EH (cell line): ENCODE measurements at regions not wholly inside any gene's neighbourhood (a gene's known extent, or its start where the extent isn't known, plus 50 kb on each side); places are given as distances from the start of the nearest gene placed in this dataset.

Experiments
- DNase-seq: peaks from one replicate; pipeline ENCODE4 v3.0.0-alpha.2; 2015; ENCODE audit warnings: low read depth

- DNase-seq: no peak
These were observed 50.0 kb upstream of the LCTL start for GRCh38 chr15:66615846-66616245.

GRCh38 chr15:66617137-66618090, 51.6 kb upstream of the LCTL start:
- DNase-seq: peak; percentile 75

GRCh38 chr15:66619152-66619903, 53.5 kb upstream of the LCTL start:
- DNase-seq: peak; percentile 76

DNA sequence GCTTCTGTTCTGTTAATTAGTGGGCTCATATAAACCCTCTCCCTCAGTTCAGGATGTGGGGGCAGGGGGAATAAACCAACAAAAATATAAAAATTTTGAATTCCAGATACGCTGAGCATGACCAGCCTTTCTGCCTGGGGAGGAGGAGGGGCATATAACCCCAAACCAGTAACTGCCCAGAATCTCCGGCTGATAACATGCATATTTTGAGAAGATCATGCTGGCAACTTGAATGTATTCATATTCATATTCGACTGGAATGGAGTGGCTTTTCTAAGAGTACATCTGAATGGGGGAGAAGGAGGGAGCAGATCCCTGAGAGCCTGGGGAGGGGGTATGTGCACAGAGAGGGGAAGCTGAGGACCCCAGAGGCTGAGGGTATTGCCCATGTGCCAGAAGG, 54.5 kb upstream of the LCTL start:
- DNase-seq: no peak

DNA sequence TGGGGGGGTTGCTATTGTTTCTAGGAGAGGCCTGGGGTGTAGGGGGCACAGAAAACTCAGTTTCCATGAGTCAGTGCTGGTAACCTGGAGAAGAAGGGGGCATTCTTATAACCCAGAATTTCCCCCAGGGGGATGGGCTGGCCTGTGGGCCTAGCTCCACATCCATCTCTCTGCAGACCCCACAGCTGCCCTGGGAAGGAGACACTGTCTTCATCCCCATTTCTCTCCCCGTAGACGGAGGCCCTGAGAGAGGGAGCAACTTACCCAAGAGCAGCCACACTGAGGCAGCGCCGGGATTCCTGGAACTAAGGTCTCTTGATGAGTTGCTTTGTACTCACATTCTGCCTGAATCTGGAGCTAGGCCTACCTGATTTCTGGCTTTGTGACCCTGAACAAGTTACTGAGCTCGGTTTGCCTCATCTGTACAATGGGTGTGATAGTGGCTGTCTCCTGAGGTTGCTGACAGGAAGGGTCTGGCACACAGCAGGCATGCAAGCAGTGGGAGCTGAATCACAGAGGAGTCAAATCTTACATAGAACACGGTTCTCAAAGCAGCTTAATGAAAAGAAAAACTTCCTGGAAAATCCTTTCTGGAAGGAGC, 55.0 kb upstream of the LCTL start:
- no peak for DNase-seq

DNA sequence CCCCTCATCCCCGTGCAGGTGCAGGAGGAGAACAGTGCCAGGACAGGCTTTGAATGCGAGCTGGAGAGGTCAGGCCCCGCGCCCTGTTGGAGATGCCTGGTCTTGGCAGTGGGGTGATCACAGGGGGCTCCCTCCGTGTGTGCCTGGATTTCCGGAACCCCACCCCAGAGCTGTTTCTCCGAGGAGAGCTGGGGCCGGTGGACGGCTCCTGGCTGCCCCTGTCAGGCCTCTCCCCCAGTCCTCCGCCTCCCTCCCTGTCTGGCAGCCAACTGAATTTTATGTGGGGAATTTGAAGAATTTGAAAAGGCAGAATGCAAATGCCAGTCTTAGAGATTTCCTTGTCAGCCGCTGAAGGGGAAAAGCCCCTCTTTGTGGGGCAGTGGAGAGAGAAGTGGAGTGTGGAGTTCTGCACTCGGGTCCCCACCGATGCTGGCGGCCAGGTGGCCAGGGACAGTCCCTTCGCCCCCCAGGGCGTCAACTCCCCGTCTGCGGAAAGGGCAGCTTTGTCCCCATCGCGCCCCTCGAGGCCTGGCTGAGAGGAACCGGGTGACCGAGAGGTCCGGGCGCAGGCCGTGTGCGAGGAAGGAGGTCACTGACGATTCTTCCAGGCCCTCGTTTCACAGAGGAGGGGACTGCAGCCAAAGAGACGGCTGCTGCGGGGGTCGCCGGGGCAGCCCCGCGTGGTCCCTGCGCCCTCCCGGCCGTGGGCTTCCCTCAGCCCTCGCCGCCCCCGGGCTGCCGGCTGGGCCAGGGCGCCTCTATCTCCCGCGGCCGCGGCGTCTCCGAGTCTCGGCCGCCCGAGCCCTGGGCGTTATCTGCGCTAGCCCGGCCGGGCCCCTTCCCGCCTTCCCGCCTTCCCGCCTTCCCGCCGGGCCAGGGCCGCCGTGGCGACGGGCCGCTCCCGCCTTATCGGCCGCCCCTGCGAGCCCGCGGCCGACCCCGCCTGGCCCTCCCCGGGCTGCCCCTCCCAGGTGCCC, 56.0 kb upstream of the LCTL start:
- peak; percentile 57 for DNase-seq

- peak; percentile 44 for DNase-seq
These were observed 56.8 kb upstream of the LCTL start for GRCh38 chr15:66622591-66623022.

DNA sequence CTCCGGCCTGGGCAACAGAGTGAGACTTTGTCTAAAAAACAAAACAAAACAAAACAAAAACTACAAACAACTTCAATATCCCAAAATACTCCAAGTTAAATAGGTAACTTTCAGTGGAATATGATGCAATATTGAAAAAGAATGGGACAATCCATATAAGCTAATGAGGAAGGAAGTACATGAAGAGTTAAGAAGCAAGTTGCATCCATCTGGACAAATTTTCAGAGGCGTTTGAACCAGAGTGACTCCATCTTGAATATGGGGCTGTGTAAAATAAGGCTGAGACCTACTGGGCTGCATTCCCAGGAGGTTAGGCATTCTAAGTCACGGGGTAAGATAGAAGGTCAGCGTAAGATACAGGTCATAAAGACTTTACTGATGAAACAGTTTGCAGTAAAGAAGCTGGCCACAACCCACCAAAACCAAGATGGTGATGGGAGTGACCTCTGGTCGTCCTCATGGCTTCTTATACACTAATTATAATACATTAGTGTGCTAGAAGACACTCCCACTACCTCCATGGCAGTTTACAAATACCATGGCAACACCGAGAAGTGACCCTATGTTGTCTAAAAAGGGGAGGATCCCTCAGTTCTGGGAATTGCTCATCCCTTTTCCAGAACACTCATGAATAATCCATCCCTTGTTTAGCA, 58.1 kb upstream of the LCTL start:
- DNase-seq: no peak

DNA sequence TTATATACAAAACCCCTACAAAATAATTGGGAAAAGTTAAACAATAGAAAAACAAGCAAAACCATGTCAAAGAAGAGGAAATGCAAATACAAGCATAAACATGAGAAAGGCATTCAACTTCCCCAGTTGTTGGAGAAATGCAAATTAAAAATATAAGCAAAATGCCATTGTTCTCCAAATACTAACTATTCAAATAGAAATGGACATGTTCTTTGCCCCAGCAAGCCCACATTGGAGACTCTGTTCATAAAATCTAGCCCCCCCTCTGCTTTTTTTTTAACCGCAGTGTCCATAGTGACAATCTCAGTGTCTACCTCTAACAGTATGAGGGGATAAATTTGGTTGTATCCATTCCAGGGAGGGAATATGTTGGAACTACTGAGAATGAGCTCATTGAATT, 59.7 kb upstream of the LCTL start:
- DNase-seq: no peak

GRCh38 chr15:66625974-66626373, 60.2 kb upstream of the LCTL start:
- no peak for DNase-seq

- no peak for DNase-seq
These were observed 63.4 kb upstream of the LCTL start for GRCh38 chr15:66628976-66629723.

GRCh38 chr15:66629817-66630576, 64.2 kb upstream of the LCTL start:
- no peak for DNase-seq

DNA sequence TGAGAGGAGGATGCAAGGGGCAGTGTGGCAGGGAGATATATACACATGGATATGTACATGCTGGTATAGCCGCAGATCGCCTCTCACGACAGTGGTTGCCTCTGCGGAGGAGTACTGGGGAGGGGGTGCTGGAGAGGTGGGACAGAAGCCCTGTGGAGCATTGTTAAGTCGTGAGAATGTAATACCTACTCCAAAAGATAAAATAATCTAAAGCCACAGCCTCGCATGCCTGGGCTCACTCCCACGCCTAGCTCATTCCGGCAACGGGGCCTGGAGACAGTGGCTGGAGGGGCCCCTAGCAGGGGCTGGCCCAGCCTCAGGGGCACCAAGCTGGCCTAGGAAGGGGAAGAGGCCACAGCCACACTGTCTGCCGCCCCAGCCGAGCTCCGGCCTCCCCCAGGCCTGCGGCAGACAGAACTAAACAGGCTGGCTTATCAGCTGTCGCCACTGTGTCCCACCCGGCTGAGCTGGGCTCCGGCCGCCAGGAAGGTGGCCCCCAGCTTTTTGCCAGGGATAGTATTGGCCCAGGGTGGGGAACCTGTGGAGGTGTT, 65.1 kb upstream of the LCTL start:
- no peak for DNase-seq

GRCh38 chr15:66631616-66632263, 65.9 kb upstream of the LCTL start:
- DNase-seq: no peak

- DNase-seq: no peak
These were observed 67.5 kb upstream of the LCTL start for GRCh38 chr15:66633041-66633937.

GRCh38 chr15:66633938-66634250, 68.1 kb upstream of the LCTL start:
- DNase-seq: no peak

- no peak for DNase-seq
These were observed 67.5 kb upstream of the SMAD6 start for GRCh38 chr15:66634540-66634939.

- no peak for DNase-seq
These were observed 67.0 kb upstream of the SMAD6 start for GRCh38 chr15:66635006-66635405.
